ENCODE measurements at regions not wholly inside any gene's neighbourhood (a gene's known extent, or its start where the extent isn't known, plus 50 kb on each side); places are given as distances from the start of the nearest gene placed in this dataset.
A peak's percentile ranks its signal among the peaks of the same experiment; 100 is the strongest.
"Not testable (repeated sequence)": the region's sequence is repeated elsewhere in the genome, so short reads cannot be mapped to it uniquely, and the experiment has no call there.

DNA sequence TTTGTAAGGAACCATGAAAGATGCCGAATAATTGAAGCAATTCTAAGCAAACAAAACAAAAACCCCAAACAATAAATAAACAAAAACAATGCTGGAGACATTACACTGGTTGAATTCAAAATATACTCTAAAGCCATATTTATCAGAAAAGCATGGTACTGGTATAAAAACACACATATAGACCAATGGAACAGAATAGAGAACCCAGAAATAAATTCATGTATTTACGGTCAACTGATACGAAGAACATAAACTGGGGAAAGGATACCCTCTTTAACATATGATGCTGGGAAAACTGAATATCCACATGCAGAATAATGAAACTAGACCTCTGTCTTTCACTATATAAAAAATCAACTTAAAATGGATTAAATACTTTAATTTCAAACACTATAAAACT lies 214.3 kb upstream of the PDZRN3 start:
- no peak for DNase-seq

GRCh38 chr3:73835945-73836344 lies 211.2 kb upstream of the PDZRN3 start:
- no peak for DNase-seq

GRCh38 chr3:73832426-73832825 lies 207.7 kb upstream of the PDZRN3 start:
- DNase-seq, result no peak

DNA sequence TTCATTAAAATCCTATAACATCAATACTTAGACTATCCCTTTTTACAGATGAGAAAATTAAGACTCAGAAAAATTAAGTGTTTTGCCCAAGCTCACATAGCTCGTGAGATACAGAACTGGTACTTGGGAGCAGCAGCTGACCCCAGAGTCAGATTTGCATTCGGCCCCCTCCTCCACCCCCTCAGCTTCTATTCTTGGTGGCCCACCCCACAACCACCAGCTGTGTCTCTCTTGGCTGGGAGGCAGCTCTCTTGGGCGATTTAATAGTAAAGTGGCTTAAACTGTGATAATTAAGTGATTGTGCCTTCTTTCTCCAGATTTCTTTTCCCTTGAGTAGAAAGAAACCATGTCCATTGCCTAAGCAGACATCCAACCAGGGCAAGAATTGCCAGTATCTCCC lies 203.6 kb upstream of the PDZRN3 start:
- DNase-seq, result no peak

DNA sequence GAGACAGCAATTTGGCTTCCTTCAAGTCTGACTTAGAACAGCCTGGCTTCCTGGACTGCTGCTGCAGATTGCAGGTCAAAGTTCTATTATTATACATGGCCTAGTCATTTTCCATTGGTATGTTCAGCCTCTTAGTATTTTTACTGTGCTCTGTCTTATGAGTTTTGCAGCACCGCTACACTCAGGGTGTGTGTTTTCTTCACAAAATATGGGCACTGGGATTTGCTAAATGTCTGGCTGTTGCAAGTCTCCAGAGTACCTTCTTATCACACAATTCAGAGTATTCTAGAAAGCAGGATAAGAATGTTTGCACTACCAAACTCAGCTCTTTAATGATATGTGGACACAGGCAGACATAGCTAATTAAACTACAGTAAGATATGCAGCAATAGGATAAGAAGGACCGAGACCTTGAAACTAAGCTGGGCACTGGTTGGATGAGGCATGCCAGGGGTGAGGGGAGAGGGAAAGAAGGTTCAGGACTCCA lies 203.0 kb upstream of the PDZRN3 start:
- no peak for DNase-seq

DNA sequence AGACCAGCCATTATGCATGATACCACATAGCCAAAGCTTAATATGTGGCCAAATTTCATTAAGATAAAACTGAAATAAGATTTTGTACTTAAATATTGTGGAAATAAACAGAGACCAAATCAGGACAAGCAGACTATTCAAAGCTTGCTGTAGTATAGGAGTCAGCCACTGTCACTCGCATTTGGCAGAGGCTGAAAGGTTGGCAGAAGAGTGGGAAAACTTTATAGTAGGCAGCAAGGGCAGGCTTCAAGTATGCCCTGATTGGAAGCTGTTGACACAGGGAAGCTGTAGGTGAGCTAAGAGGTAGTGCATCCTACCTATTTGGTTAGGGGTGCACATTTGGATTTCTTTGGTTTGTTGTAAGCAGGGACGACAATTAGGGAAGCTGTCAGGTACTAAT lies 202.5 kb upstream of the PDZRN3 start:
- no peak for DNase-seq

DNA sequence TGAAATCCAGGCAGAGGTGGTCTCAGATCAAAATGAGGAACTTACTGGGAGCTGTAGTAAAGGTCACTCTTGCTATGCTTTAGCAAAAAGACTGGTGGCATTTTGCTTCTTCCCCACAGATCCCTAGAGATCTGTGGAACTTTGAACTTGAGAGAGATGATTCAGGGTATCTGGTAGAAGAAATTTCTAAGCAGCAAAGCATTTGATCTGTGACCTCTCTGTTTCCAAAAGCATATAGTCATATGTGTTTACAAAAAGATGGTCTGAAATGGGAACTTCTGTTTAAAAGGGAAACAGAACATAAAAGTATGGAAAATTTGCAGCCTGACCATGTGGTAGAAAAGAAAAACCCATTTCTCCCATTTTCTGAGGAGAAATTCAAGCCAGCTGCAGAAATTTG lies 196.2 kb upstream of the PDZRN3 start:
- not testable (repeated sequence) for DNase-seq

- DNase-seq, result no peak
Observed at GRCh38 chr3:73820431-73820830, 195.7 kb upstream of the PDZRN3 start.

GRCh38 chr3:73815966-73816365 lies 191.2 kb upstream of the PDZRN3 start:
- no peak for DNase-seq

DNA sequence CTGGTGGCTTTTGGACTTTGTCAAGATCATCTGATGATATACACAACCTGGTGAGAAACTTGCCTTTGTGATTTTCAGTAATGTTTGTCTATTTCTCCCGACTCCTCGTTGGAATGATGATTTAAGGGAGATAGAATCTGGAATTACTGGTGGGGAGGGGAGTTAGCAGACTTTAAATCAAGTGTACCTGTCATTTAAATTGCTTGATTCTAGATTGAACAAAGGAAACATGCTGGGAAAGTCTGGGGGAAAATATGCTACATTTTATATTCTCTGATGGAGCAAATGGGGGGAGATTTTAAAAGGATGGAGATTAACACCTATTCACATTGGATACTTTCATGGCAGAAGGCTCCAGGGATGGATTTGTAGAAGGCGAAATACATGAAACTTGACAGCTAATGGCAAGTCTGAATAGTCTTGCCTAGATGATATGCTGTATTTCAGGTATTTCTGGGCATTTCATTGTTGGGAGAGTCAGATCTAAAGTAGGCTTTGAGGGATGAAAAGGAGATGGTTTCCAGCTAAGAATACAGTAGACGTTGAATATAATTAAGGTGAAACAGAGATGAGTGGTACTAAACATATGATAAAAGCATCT lies 189.1 kb upstream of the PDZRN3 start:
- DNase-seq, result no peak

GRCh38 chr3:73813291-73813690 lies 188.6 kb upstream of the PDZRN3 start:
- DNase-seq, result no peak

- no peak for DNase-seq
Observed at GRCh38 chr3:73812054-73812453, 187.3 kb upstream of the PDZRN3 start.

DNA sequence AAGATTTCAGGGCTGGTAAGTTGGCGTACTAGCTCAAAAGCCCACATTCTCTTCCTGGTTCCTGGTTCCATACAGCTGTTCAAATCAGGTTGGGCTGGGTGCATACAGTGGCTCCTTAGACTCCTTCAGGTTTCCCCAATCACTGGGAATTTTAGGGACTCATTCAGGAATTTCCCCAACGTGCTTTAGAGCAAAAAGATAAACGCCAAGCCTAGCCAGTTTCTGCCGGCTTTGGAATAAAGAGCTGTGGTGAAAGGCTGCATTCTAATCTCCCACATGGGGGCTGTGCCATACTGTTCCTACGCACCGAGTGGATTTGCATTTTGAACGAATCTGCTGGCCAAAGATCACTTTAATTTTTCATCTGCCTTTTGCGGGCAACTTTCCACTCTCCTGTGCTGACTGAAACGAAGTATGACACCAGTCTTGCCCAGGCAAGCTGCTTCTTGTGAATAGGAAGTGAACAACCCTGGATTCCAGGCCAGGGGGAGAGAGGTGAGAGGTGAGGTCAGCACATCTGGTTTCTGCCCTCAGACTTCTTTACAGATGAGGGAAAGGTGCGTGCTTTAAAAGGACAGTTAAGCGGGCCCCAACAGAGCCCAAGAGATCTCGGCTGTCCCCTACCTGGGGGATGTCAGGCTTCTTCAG lies 184.2 kb upstream of the PDZRN3 start:
- DNase-seq, result no peak

GRCh38 chr3:73805435-73805834 lies 180.7 kb upstream of the PDZRN3 start:
- no peak for DNase-seq

DNA sequence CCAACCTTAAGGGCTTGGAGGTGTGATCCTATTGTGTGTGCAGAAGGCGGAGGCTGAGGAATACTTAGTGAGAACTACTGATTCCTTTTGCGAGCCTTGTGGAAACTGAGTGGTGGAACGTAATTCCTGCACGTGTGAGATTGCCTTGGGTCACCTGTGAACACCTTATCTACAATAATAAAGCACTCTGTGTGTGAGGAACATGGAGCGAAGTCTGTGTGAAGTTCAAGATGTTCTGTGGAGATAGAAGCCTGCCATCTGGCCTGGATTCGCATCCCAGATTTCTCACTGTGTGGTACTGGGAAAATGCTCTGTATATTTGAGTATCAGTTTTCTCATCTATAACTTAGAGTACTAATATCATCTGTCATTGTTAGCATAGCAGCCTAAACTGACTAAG lies 179.5 kb upstream of the PDZRN3 start:
- DNase-seq, result no peak

GRCh38 chr3:73801444-73801843 lies 176.7 kb upstream of the PDZRN3 start:
- DNase-seq, result no peak

DNA sequence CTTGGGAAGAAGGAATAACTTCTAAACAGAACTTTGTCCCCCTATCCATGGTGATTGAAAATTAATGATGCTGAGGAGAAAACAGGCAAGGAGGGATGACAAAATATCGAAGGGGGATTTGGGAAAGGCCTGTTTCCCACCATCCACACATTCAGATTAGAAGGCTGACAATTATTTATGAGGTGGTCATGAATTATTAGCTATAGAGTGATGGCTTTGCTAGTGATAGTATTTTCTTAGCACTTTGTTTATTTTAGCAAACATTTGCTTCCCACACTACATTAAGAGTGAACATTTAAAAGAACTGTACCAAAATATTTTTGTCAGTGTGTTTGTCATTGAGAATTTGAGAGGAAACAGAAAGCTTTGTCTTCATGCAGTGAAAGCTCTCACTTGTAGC lies 172.6 kb upstream of the PDZRN3 start:
- no peak for DNase-seq

DNA sequence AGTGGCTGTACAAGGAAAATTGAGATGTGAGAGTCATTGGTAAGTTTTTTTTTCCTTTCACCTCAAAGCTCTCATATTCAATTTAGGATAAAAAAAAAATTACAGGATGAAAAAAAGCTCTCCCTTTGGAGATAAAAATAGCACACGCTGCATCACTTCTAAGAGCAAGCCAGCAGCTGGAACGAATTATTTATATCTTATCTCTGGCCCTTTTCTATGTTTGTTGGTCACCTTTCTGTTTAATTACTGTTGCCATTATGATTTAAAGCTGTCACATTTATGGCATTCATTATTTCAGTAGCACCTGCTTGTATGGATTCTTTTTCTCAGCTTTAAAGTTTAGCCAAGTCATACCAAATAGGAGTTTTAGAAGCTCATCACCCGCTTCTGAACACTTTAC lies 171.6 kb upstream of the PDZRN3 start:
- peak; percentile 57 for DNase-seq

- DNase-seq, result no peak
Observed at GRCh38 chr3:73791356-73791755, 166.6 kb upstream of the PDZRN3 start.

DNA sequence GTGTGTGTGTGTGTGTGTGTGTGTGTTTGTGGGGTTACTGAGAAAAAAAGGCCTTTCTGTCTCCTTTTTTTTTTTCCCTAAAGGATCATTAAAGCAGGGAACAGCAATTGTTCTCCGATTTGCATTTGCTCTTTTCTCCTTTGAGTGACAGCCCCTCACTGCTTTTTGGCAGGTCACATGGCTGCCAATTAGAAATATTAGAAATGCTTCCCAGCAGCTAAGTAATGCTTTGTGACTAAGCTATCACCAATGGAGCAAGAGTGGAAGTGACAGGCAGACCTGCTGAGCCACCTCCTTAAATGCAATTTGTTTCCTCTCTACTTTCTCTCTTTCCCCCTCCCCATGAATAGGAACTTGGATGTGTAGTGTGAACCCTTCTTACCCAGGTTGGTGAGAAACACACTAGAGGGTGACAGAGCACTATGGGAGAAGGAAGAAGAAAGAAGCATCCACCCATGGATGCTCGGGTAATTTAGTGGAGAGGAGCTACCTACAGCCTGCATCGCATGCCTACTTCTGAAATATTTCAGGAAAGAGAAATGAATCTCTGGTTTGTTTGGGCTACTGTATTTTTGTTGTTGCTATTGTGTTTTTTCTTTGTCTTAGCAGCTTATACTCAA lies 165.2 kb upstream of the PDZRN3 start:
- no peak for DNase-seq

- no peak for DNase-seq
Observed at GRCh38 chr3:73787620-73788019, 162.9 kb upstream of the PDZRN3 start.

- no peak for DNase-seq
Observed at GRCh38 chr3:73786998-73787397, 162.3 kb upstream of the PDZRN3 start.

GRCh38 chr3:73786321-73786807 lies 161.6 kb upstream of the PDZRN3 start:
- DNase-seq, result no peak

GRCh38 chr3:73784686-73785392 lies 160.1 kb upstream of the PDZRN3 start:
- no peak for DNase-seq

All from SHP77 treated with DMSO at 0.1 percent for 48 hours (cell line).